Mesodermal cell (in vitro differentiated cells): ENCODE measurements at regions not wholly inside any gene's neighbourhood (a gene's known extent, or its start where the extent isn't known, plus 50 kb on each side); places are given as distances from the start of the nearest gene placed in this dataset.
"Not testable (repeated sequence)": the region's sequence is repeated elsewhere in the genome, so short reads cannot be mapped to it uniquely, and the experiment has no call there.

ENCODE experiments used
- H3K27ac ChIP-seq: 2 replicates; pipeline ENCODE4 v1.7.0; 2013; ENCODE audit warnings: mild to moderate bottlenecking, low read depth, low read length, moderate library complexity; ENCODE audit not compliant: severe bottlenecking
- H3K36me3 ChIP-seq: 2 replicates; pipeline ENCODE4 v1.7.1; 2013; ENCODE audit warnings: mild to moderate bottlenecking, low read length, moderate library complexity; ENCODE audit not compliant: control insufficient read depth, insufficient read depth
- H3K4me1 ChIP-seq: one replicate; pipeline ENCODE4 v1.7.1; 2013; ENCODE audit warnings: mild to moderate bottlenecking, low read length; ENCODE audit not compliant: insufficient read depth, control insufficient read depth, poor library complexity, severe bottlenecking
- H3K4me3 ChIP-seq: 2 replicates; pipeline ENCODE4 v1.7.0; 2013; ENCODE audit warnings: low read length, control low read depth, mild to moderate bottlenecking; ENCODE audit not compliant: insufficient read depth, poor library complexity, severe bottlenecking; ENCODE audit errors: extremely low read depth
- H3K9me3 ChIP-seq: 2 replicates; pipeline ENCODE4 v1.7.1; 2013; ENCODE audit warnings: mild to moderate bottlenecking, low read length, moderate library complexity; ENCODE audit not compliant: control insufficient read depth
- WGBS, 2 experiments: methylation state at CpG; one replicate each; pipeline ENCODE4 v1.1.5; 2013; ENCODE audit warnings: missing lambda C conversion rate in 2 of 2; ENCODE audit not compliant: insufficient coverage in 2 of 2; 5-methylcytosine and 5-hydroxymethylcytosine counted together

DNA sequence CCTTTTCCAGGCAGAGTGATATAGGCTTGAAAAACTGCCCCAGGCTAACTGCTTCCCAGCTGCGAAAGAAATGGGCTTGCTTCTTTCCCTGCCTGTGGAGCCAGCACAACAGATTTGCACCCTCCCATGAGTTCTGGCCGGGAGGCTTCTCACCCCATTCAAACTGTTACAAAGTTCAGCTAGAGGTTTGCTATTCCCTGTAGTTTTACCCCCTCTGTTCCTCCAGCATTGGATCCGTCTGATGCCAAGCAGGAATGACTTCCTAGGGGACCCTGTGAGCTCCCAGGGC lies 87.6 kb upstream of the NDST4 start:
- no peak overlapping the region for H3K27ac ChIP-seq
- H3K4me3 ChIP-seq = no peak overlapping the region
- no peaks in the 10 kb centered on the region for H3K36me3 ChIP-seq
- no peaks in the 10 kb centered on the region for H3K4me1 ChIP-seq
- 56 to 79% methylated on average over 2 to 3 of the region's 3 CpGs for WGBS, 2 experiments
- H3K9me3 ChIP-seq = no peaks in the 10 kb centered on the region

DNA sequence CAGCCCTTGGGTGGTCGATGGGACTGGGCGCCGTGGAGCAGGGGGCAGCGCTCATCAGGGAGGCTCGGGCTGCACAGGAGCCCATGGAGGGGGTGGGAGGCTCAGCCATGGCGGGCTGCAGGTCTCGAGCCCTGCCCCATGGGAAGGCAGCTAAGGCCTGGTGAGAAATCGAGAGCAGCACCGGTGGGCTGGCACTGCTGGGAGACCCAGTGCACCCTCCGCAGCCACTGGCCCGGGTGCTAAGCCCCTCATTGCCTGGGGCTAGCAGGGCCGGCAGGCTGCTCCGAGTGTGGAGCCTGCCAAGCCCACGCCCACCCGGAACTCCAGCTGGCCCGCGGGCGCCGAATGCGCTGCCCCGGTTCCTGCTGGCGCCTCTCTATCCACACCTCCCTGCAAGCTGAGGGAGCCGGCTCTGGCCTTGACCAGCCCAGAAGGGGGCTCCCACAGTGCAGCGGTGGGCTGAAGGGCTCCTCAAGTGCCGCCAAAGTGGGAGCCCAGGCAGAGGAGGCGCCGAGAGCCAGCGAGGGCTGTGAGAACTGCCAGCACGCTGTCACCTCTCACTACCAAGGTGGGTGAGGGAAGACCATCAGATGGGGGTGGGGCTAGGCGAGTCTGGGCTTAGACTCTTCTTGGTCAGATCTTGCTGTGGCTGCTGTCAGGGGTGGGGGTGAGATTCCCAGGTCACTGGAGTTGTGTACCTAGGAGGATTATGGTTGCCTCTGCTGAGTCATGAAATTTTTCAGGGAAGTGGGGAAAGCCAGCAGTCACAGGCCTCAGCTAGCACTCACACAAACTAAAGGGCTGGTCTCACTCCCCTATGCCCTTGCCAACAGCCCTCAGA lies 87.0 kb upstream of the NDST4 start:
- H3K9me3 ChIP-seq, H3K4me1 ChIP-seq, H3K36me3 ChIP-seq, H3K27ac ChIP-seq, H3K4me3 ChIP-seq: not testable (repeated sequence)
- 97% methylated on average over 9 of the region's 30 CpGs for WGBS, 2 experiments

DNA sequence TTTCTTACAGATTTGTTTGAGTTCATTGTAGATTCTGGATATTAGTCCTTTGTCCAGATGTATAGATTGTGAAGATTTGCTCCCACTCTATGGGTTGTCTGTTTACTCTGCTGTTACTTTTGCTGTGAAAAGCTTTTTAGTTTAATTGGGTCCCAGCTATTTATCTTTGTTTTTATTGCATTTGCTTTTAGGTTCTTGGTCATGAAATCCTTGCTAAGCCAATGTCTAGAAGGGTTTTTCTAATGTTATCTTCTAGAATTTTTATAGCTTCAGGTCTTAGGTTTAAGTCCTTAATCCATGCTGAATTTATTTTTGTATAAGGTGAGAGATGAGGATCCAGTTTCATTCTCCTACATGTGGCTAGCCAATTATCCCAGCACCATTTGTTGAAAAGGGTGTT lies 81.2 kb upstream of the NDST4 start:
- not testable (repeated sequence) for H3K27ac ChIP-seq, H3K36me3 ChIP-seq, H3K9me3 ChIP-seq, H3K4me3 ChIP-seq, H3K4me1 ChIP-seq

- Histone ChIP-seq H3K4me3 (no peak overlapping the region), H3K4me1 (no peaks in the 10 kb centered on the region), H3K27ac (no peak overlapping the region), H3K36me3 (no peaks in the 10 kb centered on the region), H3K9me3 (no peaks in the 10 kb centered on the region)
Measured at GRCh38 chr4:115190529-115190928, 77.1 kb upstream of the NDST4 start.

DNA sequence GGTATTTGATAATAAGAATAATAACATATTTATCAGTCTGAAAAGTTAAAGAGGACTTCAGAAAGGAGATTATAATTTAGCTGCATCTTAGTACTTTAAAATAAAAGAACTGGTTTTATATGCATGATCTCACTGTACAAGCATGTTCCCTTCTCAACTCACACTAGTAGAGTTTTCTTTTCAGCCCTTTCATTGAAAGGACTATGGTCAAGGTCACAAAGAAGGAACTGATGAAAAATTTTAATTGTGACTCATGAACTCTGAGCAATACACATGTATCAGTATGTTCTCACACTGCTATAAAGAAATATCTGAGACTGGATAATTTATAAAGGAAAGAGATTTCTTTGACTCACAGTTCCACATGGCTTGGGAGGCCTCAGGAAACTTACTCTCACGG lies 73.7 kb upstream of the NDST4 start:
- Histone ChIP-seq H3K4me1 (no peaks in the 10 kb centered on the region), H3K9me3 (no peaks in the 10 kb centered on the region), H3K27ac (no peak overlapping the region), H3K4me3 (no peak overlapping the region), H3K36me3 (no peaks in the 10 kb centered on the region)
- WGBS, 2 experiments = no CpG with 5 or more reads among the region's 1 CpG

DNA sequence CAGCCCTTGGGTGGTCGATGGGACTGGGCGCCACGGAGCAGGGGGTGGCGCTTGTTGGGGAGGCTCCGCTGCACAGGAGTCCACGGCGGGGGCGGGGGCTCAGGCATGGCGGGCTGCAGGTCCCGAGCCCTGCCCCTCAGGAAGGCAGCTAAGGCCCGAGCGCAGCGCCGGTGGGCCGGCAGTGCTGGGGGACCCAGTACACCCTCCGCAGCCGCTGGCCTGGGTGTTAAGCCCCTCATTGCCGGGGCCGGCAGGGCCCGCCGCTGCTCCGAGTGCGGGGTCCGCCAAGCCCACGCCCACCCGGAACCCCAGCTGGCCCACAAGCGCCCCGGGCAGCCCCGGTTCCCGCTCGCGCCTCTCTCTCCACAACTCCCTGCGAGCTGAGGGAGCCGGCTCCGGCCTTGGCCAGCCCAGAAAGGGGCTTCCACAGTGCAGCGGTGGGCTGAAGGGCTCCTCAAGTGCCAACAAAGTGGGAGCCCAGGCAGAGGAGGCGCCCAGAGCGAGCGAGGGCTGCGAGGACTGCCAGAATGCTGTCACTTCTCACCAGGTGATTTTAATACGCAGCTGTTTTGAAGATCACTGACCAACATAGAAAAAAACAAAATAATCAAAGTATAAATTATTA lies 66.1 kb upstream of the NDST4 start:
- not testable (repeated sequence) for H3K4me1 ChIP-seq, H3K27ac ChIP-seq, H3K9me3 ChIP-seq, H3K36me3 ChIP-seq, H3K4me3 ChIP-seq
- WGBS, 2 experiments = 93 to 98% methylated on average over 26 to 30 of the region's 41 CpGs

GRCh38 chr4:115178687-115179086 lies 65.3 kb upstream of the NDST4 start:
- not testable (repeated sequence) for H3K4me1 ChIP-seq, H3K9me3 ChIP-seq, H3K4me3 ChIP-seq, H3K36me3 ChIP-seq, H3K27ac ChIP-seq
- WGBS, 2 experiments = 91 to 96% methylated on average over 15 of the region's 15 CpGs

GRCh38 chr4:115171220-115171619 lies 57.8 kb upstream of the NDST4 start:
- no CpG with 5 or more reads among the region's 1 CpG for WGBS, 2 experiments
- H3K27ac ChIP-seq = no peak overlapping the region

DNA sequence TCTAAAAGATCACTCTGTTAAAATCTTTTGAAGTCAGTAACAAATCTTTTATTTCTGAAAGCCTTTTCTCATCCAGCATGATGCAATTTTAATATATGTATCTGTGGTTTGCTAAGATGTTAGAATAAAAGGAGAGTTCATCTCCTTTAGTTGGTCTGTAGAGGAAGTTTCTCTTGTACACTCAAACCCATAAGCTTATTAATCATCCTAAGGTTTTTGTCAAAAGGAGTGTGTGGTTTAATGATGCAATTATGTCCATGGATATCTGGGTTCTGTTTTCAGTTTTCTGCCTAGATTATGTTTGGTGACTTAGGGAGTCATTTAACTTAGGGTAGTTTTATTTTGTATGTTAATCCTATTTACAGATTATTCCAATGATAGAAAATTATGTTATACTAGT lies 52.1 kb upstream of the NDST4 start:
- H3K9me3 ChIP-seq = no peaks in the 10 kb centered on the region
- no peaks in the 10 kb centered on the region for H3K36me3 ChIP-seq
- no peak overlapping the region for H3K4me3 ChIP-seq
- H3K4me1 ChIP-seq = no peaks in the 10 kb centered on the region
- H3K27ac ChIP-seq = no peak overlapping the region

More at GRCh38 chr4:115171220-115171619, 57.8 kb upstream of the NDST4 start:
- Histone ChIP-seq H3K36me3 (no peaks in the 10 kb centered on the region), H3K4me3 (no peak overlapping the region), H3K4me1 (no peaks in the 10 kb centered on the region), H3K9me3 (no peaks in the 10 kb centered on the region)
